ENCODE measurements at regions not wholly inside any gene's neighbourhood (a gene's known extent, or its start where the extent isn't known, plus 50 kb on each side); places are given as distances from the start of the nearest gene placed in this dataset.

- no peak overlapping the region for H3K4me2 ChIP-seq
- peaks cover 5% of the 10 kb centered on the region; the same call in 2 of the 3 replicates for H3K36me3 Mint-ChIP-seq (ENCODE audit: low read depth)
- H4K20me1 ChIP-seq (replicated peaks; ENCODE audit: insufficient read depth), result no peaks in the 10 kb centered on the region
- H3K27ac ChIP-seq (ENCODE audit: low read depth), result no peak overlapping the region
- H3K27ac Mint-ChIP-seq, result no peak overlapping the region
- H3K4me3 ChIP-seq, result no peak overlapping the region
- H3K36me3 ChIP-seq (ENCODE audit: insufficient read depth), result no peaks in the 10 kb centered on the region
- H3K79me2 ChIP-seq (replicated peaks; ENCODE audit: insufficient read depth), result no peaks in the 10 kb centered on the region
- no peaks in the 10 kb centered on the region for H3K4me1 ChIP-seq (ENCODE audit: insufficient read depth)
- ATAC-seq (no peak), DNase-seq (ENCODE audit: low spot score) (no peak)
- no peak overlapping the region for H3K4me3 Mint-ChIP-seq
- peaks cover under 1% of the 10 kb centered on the region for H3K27me3 Mint-ChIP-seq (ENCODE audit: insufficient read depth, low read depth, poor library complexity)
- no peaks in the 10 kb centered on the region for H3K27me3 ChIP-seq (ENCODE audit: insufficient read depth)
- peaks cover 12% of the 10 kb centered on the region for H3K9me3 Mint-ChIP-seq
- peaks cover 9% of the 10 kb centered on the region for H3K9me2 ChIP-seq (ENCODE audit: insufficient read depth)
- H3K4me1 Mint-ChIP-seq, result no peaks in the 10 kb centered on the region
- TF ChIP-seq EZH2 (IDR thresholded peaks at IDR 0.05; ENCODE audit: low read depth, unreplicated experiment) (no peak), EZH2phosphoT487 (IDR thresholded peaks at IDR 0.05; ENCODE audit: unreplicated experiment) (no peak), ZNF331 (CRISPR knock-in tag; IDR thresholded peaks at IDR 0.05; ENCODE audit: low read depth) (no peak), ZNF114 (CRISPR knock-in tag; IDR thresholded peaks at IDR 0.05) (no peak)
- no peaks in the 10 kb centered on the region for H3F3A ChIP-seq (replicated peaks; ENCODE audit: low read depth)
- H2AFZ ChIP-seq, result no peak overlapping the region
Observed at GRCh38 chr5:162544905-162545304, 477.3 kb downstream of the GABRG2 start.

- Histone ChIP-seq H3K4me2 (no peak overlapping the region), H2AFZ (no peak overlapping the region), H4K20me1 (replicated peaks; ENCODE audit: insufficient read depth) (no peaks in the 10 kb centered on the region), H3K4me3 (no peak overlapping the region), H3K36me3 (ENCODE audit: insufficient read depth) (no peaks in the 10 kb centered on the region), H3K9me2 (ENCODE audit: insufficient read depth) (peaks cover 5% of the 10 kb centered on the region), H3K27ac (ENCODE audit: low read depth) (no peak overlapping the region), H3K27me3 (ENCODE audit: insufficient read depth) (no peaks in the 10 kb centered on the region), H3F3A (replicated peaks; ENCODE audit: low read depth) (no peaks in the 10 kb centered on the region), H3K4me1 (ENCODE audit: insufficient read depth) (no peaks in the 10 kb centered on the region), H3K79me2 (replicated peaks; ENCODE audit: insufficient read depth) (no peaks in the 10 kb centered on the region)
- Mint-ChIP-seq H3K27ac (no peak overlapping the region), H3K27me3 (ENCODE audit: insufficient read depth, low read depth, poor library complexity) (peaks cover 6% of the 10 kb centered on the region), H3K4me3 (no peak overlapping the region), H3K9me3 (peaks cover 26% of the 10 kb centered on the region), H3K4me1 (no peaks in the 10 kb centered on the region), H3K36me3 (ENCODE audit: low read depth) (peaks cover 11% of the 10 kb centered on the region; the same call in 2 of the 3 replicates)
- DNase-seq (ENCODE audit: low spot score) (no peak), ATAC-seq (no peak)
- no peak for TF ChIP-seq CREB1 (CRISPR knock-in tag; IDR thresholded peaks at IDR 0.05; ENCODE audit: low read depth)
- no peak for TF ChIP-seq NANOG (IDR thresholded peaks at IDR 0.05; ENCODE audit: borderline replicate concordance)
- TF ChIP-seq EZH2phosphoT487 (IDR thresholded peaks at IDR 0.05; ENCODE audit: unreplicated experiment), result no peak
- no peak for TF ChIP-seq CTCF (conservative IDR thresholded peaks at IDR 0.05; ENCODE audit: low read depth in 2 of 2)
- no peak for TF ChIP-seq ZNF331 (CRISPR knock-in tag; IDR thresholded peaks at IDR 0.05; ENCODE audit: low read depth)
- no peak for TF ChIP-seq ZNF462 (CRISPR knock-in tag; IDR thresholded peaks at IDR 0.05)
- no peak for TF ChIP-seq EZH2 (IDR thresholded peaks at IDR 0.05; ENCODE audit: low read depth, unreplicated experiment)
- no peak for TF ChIP-seq STAT1 (IDR thresholded peaks at IDR 0.05; ENCODE audit: unreplicated experiment)
- TF ChIP-seq ZNF114 (CRISPR knock-in tag; IDR thresholded peaks at IDR 0.05), result no peak
Observed at GRCh38 chr5:162550236-162550635, 482.7 kb downstream of the GABRG2 start.

Data from GM23338 (cell line).